A673 (cell line): ENCODE measurements at regions not wholly inside any gene's neighbourhood (a gene's known extent, or its start where the extent isn't known, plus 50 kb on each side); places are given as distances from the start of the nearest gene placed in this dataset.

Source experiments
- BruUV-seq: library from RNA; stranded (reverse); fragments of 400-500 nt; replicated peaks from 2 replicates; lab custom pipeline; 2021; lab: Mats Ljungman, UMichigan
- CTCF ChIA-PET: fragments of 300-600 bp; sonication (Branson Sonifier 250); formaldehyde crosslinking; loops from one replicate; lab custom pipeline; 2022; ENCODE audit warnings: antibody characterized with exemption; lab: Charles Lee
- POLR2A ChIA-PET: fragments of 300-600 bp; sonication (Branson Sonifier 250); formaldehyde crosslinking; loops from one replicate; lab custom pipeline; 2022; ENCODE audit warnings: antibody characterized with exemption; ENCODE audit not compliant: low non-redundant PET; lab: Charles Lee
- DNase-seq: peaks from one replicate; pipeline ENCODE4 v3.0.0-alpha.2; 2015; ENCODE audit warnings: low spot score
- H3K27ac ChIP-seq: fragments of 200-600 bp; sonication (generic); 2 replicates; pipeline ENCODE4 v1.5.1; 2016; ENCODE audit warnings: mixed run types, low read depth, mild to moderate bottlenecking, mixed read lengths, antibody characterized with exemption, low read length; ENCODE audit not compliant: poor library complexity, severe bottlenecking
- H3K27me3 ChIP-seq: fragments of 200-600 bp; sonication (generic); replicated peaks from 2 replicates; pipeline ENCODE4 v1.6.1; 2017; ENCODE audit warnings: mixed run types, low read depth, mild to moderate bottlenecking, mixed read lengths, antibody characterized with exemption, low read length; ENCODE audit not compliant: insufficient read depth, poor library complexity
- H3K36me3 ChIP-seq: fragments of 200-600 bp; sonication (generic); 2 replicates; pipeline ENCODE4 v1.6.1; 2016; ENCODE audit warnings: mixed run types, mild to moderate bottlenecking, mixed read lengths, antibody characterized with exemption, low read length; ENCODE audit not compliant: insufficient read depth, poor library complexity, severe bottlenecking
- H3K4me1 ChIP-seq: fragments of 200-600 bp; sonication (generic); 2 replicates; pipeline ENCODE4 v1.6.1; 2017; ENCODE audit warnings: mixed run types, mild to moderate bottlenecking, mixed read lengths, antibody characterized with exemption, low read length; ENCODE audit not compliant: insufficient read depth, poor library complexity, severe bottlenecking
- H3K4me3 ChIP-seq: fragments of 200-600 bp; sonication (generic); 2 replicates; pipeline ENCODE4 v1.5.1; 2016; ENCODE audit warnings: low read depth, mixed run types, mild to moderate bottlenecking, mixed read lengths, low read length; ENCODE audit not compliant: poor library complexity, severe bottlenecking
- H3K9me3 ChIP-seq: fragments of 200-600 bp; sonication (generic); 2 replicates; pipeline ENCODE4 v1.6.1; 2016; ENCODE audit warnings: mixed run types, low read depth, mild to moderate bottlenecking, mixed read lengths, antibody characterized with exemption, low read length; ENCODE audit not compliant: poor library complexity, severe bottlenecking
- EZH2 ChIP-seq: fragments of 200-600 bp; sonication (generic); IDR thresholded peaks from 2 replicates; pipeline ENCODE4 v1.6.1; 2017; ENCODE audit warnings: borderline replicate concordance, low read depth, mild to moderate bottlenecking, mixed read lengths, antibody characterized with exemption, low read length; ENCODE audit not compliant: poor library complexity, severe bottlenecking
- intact Hi-C: fragments of 100-400 bp; cut with micrococcal nuclease; formaldehyde crosslinking; loops from one replicate; pipeline ENCODE4 v1.10.0; 2022; ENCODE audit not compliant: unreplicated experiment
- TF ChIP-seq, protein P1 (sequence below): fragments of 300-800, 200-600 bp; sonication (generic); conservative IDR thresholded peaks from 2 replicates; pipeline ENCODE4 v1.5.1; 2017; ENCODE audit warnings: low read depth, mild to moderate bottlenecking, antibody characterized with exemption, low read length, moderate library complexity, mixed read lengths

DNA sequence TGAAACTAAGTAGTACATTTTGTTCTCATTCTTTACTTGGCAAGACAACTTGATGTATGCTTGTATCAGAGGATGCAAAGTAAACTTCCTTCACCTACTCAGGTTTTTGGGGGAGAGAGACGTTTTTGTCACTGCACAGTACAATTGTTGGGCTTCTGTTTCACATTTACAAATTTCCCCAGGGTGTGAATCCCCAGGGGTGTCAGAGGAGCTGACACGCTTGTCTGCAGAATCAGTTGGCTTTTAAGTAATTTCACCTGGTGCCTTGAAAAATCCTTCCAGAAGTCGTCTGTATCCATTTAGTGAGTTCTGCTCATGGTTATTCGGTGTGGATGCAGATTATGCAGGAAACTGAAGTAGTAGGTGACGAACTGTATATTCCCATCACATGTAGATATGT, 1227.7 kb upstream of the CELF2 start:
- no peak overlapping the region for H3K27ac ChIP-seq
- no peaks in the 10 kb centered on the region for H3K36me3 ChIP-seq
- no TSS peak for BruUV-seq
- CTCF ChIA-PET = no interaction called here
- H3K4me1 ChIP-seq = no peaks in the 10 kb centered on the region
- POLR2A ChIA-PET = no interaction called here
- no peak for TF ChIP-seq EZH2
- TF ChIP-seq, protein P1, sequence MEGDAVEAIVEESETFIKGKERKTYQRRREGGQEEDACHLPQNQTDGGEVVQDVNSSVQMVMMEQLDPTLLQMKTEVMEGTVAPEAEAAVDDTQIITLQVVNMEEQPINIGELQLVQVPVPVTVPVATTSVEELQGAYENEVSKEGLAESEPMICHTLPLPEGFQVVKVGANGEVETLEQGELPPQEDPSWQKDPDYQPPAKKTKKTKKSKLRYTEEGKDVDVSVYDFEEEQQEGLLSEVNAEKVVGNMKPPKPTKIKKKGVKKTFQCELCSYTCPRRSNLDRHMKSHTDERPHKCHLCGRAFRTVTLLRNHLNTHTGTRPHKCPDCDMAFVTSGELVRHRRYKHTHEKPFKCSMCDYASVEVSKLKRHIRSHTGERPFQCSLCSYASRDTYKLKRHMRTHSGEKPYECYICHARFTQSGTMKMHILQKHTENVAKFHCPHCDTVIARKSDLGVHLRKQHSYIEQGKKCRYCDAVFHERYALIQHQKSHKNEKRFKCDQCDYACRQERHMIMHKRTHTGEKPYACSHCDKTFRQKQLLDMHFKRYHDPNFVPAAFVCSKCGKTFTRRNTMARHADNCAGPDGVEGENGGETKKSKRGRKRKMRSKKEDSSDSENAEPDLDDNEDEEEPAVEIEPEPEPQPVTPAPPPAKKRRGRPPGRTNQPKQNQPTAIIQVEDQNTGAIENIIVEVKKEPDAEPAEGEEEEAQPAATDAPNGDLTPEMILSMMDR = no peak
- H3K27me3 ChIP-seq = no peaks in the 10 kb centered on the region
- H3K9me3 ChIP-seq = no peaks in the 10 kb centered on the region
- intact Hi-C loops = no loop called here
- no peak overlapping the region for H3K4me3 ChIP-seq
- no peak for DNase-seq

DNA sequence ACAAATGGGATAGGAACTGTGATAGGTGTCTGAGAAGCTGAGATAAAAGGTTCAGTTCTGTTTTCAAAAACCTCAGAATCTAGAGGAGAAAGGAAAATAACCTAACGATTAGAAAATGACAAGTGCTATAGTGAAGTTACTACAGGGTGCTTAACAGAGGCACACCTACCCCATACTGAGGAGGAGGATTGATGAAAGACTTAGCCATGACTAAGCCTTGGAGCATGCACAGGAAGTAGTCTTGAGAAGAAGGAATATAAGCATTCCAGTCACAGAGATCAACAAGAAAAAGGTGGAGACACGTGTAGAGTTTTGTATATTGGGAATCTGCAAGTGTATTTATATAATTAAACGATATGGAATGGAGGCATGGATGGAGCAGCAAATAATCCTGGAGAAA, 1225.5 kb upstream of the CELF2 start:
- DNase-seq = no peak
- H3K27me3 ChIP-seq = no peaks in the 10 kb centered on the region
- TF ChIP-seq, protein P1 = no peak
- no peak for TF ChIP-seq EZH2
- BruUV-seq = no TSS peak
- H3K4me1 ChIP-seq = no peaks in the 10 kb centered on the region
- H3K27ac ChIP-seq = no peak overlapping the region
- H3K36me3 ChIP-seq = no peaks in the 10 kb centered on the region
- ChIA-PET CTCF (no interaction called here), POLR2A (no interaction called here)
- no peak overlapping the region for H3K4me3 ChIP-seq
- intact Hi-C loops = no loop called here
- H3K9me3 ChIP-seq = no peaks in the 10 kb centered on the region

DNA sequence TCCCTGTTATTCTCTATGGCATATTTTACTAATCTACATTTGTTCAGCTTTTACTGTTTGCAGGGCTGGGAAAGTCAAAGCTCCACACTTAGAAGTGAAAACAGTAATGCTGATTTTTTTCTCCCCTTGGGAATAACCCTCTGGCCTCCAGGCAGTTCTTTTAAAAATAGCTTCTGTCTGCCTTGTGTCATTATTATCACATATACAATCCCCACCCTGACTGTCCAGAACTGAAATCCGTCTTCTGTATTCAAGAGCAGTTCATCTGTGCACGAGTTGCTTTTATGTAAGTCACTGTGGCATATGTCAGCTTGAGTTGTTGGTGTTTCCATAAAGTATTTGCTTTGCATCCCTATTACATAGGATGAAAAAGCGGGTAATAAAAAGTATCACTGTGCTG, 1221.1 kb upstream of the CELF2 start:
- POLR2A ChIA-PET = no interaction called here

More for the DNA sequence above, 1221.1 kb upstream of the CELF2 start:
- H3K27ac ChIP-seq = no peak overlapping the region
- no peak for DNase-seq
- CTCF ChIA-PET = no interaction called here
- no TSS peak for BruUV-seq
- no peak overlapping the region for H3K4me3 ChIP-seq
- H3K27me3 ChIP-seq = no peaks in the 10 kb centered on the region
- intact Hi-C loops = no loop called here
- H3K36me3 ChIP-seq = no peaks in the 10 kb centered on the region
- no peak for TF ChIP-seq EZH2
- TF ChIP-seq, protein P1 = no peak
- no peaks in the 10 kb centered on the region for H3K4me1 ChIP-seq
- no peaks in the 10 kb centered on the region for H3K9me3 ChIP-seq
